HuH-7 (cell line): ENCODE measurements at regions not wholly inside any gene's neighbourhood (a gene's known extent, or its start where the extent isn't known, plus 50 kb on each side); places are given as distances from the start of the nearest gene placed in this dataset.

ENCODE experiments used
- DNase-seq: peaks from one replicate; pipeline ENCODE4 v3.0.0; 2011; ENCODE audit warnings: low spot score

DNA sequence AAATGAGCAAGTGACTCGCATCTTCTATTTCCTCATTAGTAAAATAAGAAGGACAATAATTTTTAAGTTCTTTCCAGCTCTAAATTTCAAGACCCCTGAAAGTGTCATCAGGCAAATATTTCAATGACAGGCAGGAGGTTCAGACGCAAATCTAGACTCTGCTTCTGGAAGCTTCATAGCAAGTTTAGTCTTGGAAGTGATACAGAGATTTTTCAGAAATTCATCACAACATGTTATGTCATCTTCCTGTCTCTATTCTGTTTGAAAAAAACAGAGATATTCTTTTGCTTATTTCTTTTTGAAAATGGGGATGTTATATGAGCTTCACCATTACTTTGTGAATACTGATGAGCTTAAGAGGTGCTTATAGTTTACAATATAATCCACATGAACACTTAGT is 74.0 kb downstream of the C3orf85 start:
- no peak for DNase-seq

DNA sequence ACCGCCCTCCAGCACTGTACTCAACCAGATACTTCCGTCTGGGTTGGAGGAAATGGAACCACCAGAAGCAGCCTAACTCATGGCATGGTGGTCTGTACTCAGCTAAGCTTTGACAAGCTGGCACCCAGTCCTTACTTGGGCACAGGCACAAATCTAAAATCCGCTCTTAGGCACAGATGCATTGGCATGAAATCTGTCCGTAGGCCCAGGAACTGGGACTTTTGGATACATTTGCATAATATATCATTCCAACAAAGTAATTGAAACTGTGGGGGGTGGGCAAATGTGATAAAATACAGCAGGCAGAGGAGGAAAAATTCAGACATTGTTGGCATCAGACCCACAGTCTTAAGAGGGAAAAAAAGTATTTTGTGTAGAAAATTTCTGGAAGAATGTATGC is 75.4 kb downstream of the C3orf85 start:
- DNase-seq, result no peak

DNA sequence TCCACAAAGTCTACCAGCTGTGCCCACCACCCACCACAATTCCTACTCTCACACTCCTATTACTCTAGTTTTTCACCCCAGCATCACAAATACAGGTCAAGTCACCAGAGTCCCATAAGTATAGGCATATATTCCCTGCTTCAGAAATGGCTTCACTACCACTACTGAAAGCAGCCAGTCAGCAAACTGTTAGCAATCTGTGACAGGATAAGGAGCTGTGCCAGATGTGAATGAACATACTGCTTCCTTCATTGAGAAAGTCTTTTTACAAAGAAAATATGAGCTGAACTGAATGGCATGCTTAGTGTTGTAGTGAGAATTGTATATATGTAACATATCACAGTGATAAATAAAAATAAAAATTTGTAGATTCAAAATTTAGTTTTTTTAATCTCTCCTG is 76.8 kb downstream of the C3orf85 start:
- DNase-seq, result no peak

GRCh38 chr3:109224333-109224732 is 87.8 kb downstream of the C3orf85 start:
- DNase-seq, result peak; percentile 25

DNA sequence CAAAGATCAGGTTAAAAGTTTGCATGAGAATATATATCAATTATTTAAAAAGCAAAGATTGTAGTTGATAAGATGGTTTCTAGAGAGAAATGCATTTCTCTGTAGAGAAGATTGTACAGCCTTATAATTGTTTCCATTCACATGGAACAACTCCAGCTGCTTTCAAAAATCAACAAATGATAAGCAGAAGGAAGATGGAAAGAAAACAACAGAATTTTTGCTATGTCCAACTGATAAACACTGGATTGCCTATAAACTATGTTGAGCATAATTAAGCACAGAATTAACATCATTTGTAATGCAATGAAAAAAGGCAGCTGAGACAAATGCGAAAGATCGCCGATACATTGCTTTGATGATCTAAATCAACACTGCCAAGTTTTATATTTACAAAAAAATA is 89.0 kb downstream of the C3orf85 start:
- DNase-seq, result no peak

DNA sequence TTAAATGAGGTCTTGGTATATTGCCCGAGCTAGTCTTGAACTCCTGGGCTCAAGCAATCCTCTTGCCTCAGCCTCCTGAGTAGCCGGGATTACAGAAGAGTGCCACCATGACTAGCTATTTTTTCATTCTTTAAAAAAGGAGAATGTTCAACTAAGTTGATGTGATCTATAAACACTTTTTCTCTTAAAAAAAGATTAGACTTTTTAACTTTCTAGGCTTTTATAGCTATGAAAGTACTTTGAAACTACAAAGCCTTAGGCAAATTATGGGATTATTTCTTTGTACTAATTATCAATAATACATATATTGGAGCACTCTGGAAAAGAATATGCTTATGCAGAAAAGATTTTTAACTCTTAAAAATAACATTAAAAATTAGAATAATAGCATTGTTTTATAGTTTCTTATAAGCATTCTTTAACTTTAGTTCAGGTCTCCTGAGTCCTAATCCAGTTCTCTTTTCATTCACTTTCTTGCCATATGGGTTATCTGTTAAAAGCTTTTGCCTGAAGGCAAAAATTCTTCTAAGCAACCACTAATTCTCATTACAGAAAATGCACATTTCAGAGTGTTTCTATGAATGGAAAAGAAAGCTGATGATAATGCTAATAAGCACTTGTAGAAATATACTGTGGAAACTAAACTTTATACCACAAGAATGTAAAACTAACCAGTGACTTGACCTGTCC is 87.8 kb downstream of the DPPA2 start:
- DNase-seq, result no peak

- no peak for DNase-seq
Observed at GRCh38 chr3:109229174-109229847, 87.0 kb downstream of the DPPA2 start.

- DNase-seq, result no peak
Observed at GRCh38 chr3:109234300-109234699, 82.0 kb downstream of the DPPA2 start.

GRCh38 chr3:109241459-109242186 is 74.7 kb downstream of the DPPA2 start:
- DNase-seq, result no peak

DNA sequence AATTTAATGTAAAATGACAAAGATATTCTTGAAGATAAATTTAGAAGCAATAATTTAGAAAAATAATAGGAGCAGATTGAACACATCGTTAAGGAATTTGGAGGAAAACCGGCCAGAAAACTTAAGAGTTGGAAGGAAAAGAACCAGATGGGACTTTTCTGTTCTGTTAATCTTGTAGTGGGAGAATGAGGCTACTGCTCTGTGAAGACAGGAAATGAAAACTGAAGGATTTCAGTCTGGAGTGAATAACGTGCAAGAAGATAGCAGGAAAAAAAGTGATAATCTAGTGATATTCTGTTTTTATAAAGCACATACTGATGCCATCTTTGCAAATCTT is 74.2 kb downstream of the DPPA2 start:
- no peak for DNase-seq
